COLO668 (cell line): ENCODE measurements at regions not wholly inside any gene's neighbourhood (a gene's known extent, or its start where the extent isn't known, plus 50 kb on each side); places are given as distances from the start of the nearest gene placed in this dataset.
"Not testable (repeated sequence)": the region's sequence is repeated elsewhere in the genome, so short reads cannot be mapped to it uniquely, and the experiment has no call there.

ENCODE experiments used
- DNase-seq: peaks from one replicate; lab custom pipeline; 2025; ENCODE audit not compliant: unreplicated experiment; lab: John Stamatoyannopoulos, UW

DNA sequence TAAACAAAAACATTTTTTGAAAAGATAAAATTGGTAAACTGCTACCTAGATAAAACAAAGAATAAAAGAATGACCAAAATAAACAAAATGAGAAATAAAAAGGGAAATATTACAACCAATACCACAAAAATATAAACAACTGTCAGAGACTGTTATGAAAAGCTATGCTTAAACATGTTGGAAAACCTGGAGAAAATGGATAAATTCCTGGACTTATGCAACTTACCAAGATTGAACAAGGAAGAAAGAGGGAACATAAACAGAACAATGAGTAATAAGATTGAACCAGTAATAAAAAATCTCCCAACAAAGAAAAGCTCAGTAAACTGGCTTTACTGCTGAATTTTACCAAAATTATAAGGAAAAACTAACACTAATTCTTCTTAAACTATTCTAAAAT lies 518.7 kb downstream of the GRXCR1 start:
- no peak for DNase-seq

DNA sequence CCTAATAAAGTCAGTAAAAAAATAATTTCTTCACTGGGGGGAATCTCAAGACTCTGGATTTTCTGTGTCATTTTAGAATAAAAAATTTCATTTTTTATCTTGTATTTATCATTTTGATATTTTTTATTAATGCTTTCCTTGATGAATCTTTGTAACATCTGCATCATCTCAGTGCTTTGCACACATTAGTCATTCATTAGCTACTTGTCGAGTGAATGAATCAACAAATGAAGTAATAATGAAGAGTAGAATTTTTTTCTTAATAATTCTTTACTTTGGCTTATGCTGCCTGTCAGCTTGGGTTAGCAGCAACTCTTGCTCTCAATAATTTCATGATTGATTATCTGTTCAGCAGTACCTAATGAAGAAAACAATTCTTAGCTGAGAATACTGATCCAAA lies 530.8 kb downstream of the GRXCR1 start:
- no peak for DNase-seq

DNA sequence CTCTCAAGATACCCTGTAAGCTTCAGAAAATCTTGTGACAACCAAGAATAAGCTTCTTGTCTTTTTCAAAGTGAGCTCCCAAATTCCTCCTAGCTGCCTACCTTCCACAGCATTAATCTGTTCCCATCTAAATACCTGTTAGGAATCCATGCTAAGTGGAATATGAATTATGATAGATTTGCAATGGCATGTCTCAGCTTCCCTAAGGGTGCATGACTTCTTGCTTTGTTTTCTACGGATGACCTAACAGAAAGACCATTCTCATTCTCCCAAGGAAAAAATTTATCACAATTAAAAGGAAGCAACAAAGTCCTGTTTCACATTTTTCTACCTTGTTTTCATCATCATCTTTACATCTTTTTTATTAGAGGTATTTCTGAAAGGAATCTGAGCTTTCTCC lies 532.7 kb downstream of the GRXCR1 start:
- DNase-seq = no peak

DNA sequence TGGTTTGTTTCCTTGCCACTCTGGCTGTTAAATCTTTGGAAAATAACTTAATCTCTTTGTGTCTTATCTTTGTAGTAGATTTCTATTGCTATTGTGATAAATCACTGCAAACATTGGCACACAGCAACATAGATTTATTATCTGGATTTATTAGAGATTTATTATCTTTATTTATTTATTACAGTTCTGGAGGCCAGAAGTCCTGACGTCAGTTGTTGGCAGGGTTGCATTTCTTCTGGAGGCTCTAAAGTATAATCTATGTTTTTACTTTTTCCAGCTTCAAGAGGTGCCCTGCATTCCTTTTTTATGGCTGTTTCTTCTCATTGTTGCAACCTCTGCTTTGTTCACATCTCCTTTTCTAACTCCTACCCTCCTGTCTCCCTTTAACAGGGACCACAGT lies 542.8 kb downstream of the GRXCR1 start:
- no peak for DNase-seq

DNA sequence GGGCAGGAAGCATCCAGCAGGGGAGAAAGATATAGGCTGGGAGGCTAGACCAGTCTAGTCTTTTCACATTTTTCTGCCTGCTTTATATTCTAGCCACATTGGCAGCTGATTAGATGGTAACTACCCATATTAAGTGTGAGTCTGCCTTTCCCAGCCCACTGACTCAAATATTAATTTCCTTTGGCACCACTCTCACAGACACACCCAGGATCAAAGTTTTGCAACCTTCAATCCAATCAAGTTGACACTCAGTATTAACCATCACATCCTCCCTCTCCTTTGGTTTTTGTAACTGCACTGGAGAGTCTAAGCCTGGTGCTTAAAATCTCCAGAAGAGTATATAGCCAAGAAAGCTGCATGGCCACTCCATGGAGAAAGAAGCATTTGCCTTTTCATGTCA lies 560.4 kb downstream of the GRXCR1 start:
- DNase-seq = no peak

DNA sequence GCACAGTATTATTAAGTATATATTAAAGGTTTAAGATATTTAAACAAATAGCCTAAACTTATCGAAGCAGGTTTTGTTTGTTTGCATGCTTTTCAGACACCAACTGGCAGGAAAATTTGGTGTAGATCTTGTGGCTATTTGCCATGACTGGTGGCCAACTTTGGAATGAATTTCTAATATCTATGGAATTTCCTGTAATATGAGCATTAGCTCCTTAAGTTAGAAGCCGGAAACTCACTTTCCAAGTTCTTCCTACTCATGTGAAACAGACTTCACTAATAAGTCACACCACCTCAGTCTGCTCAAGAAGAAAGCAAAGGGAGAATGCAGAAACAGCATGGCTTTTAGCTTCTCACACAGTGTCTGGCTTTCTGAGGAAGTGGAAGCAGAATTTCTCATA lies 563.9 kb downstream of the GRXCR1 start:
- no peak for DNase-seq

DNA sequence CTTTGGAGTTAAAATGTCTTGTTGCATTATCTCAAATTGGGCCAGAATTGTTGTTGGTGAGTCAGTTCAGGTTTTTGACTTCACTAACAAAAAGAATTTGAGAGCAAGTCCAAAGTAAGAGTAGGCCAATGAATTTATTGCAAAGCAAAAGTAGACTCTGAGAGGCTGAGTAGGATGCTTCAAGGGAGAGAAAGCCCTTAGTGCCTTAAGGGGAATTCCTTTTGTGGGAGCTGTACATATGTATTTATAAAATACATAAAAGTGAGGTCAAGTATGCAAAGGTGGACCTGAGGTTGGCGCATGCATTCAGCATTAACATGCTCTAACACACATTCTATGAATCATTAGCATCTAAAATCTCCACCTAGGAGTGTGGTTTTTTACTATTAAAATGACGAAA lies 565.4 kb downstream of the GRXCR1 start:
- DNase-seq = no peak

DNA sequence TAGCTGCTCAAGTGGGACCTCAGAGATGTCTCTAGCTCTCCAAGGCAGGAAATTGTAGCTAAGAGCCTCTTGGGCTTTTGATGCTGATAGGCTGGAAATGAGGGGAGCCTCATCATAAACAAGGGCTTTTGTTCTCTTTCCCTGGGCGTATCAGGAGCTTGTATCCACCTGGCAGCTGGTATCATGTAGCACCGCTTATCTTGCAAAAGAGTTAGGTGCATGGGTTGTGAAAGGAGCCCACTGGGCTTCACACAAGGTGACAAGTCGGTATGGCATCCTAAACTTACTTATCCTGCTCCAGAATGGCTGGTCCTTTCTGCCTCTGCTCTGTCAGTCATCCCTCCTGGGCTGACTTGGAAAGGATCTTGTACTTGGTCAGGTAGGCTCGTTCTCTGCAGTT lies 565.8 kb downstream of the GRXCR1 start:
- DNase-seq = no peak

DNA sequence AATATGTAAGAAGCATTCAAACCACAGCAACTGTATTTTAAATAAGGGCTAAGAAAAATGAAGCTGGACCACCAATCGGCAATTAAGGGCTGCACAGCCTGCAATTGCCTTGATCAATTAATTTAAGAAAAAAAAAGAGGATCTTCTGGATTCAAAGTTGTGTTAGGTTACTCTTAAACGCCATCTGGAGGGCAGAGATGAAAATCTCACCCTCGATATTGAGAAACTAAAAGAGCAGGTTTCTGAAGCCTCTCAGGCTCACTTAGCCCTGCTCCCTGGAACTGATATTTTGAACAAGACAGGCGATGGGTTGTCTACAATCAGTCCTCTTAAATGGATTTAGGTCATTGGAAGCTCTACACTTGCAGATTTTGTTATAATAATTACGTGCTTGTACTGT lies 579.4 kb downstream of the GRXCR1 start:
- DNase-seq = no peak

DNA sequence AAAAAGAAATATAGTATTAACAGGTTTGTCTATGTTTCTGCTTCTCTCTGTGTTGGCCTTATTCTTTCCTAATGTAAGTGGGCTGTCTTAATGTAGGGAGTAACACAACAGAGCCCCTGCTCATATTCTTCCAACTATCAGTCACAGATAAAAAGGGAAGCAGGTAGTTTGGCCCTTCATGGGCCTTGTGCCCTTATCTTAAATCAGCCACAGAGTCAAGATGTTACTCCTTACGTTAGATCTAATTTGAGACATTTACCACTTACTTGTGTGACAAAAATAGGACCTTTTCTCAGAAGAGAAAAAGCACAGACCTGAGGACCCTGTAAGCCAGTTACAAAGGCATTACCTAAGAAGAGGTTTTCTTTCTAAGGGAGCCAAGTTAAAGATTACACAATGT lies 589.0 kb downstream of the GRXCR1 start:
- no peak for DNase-seq

DNA sequence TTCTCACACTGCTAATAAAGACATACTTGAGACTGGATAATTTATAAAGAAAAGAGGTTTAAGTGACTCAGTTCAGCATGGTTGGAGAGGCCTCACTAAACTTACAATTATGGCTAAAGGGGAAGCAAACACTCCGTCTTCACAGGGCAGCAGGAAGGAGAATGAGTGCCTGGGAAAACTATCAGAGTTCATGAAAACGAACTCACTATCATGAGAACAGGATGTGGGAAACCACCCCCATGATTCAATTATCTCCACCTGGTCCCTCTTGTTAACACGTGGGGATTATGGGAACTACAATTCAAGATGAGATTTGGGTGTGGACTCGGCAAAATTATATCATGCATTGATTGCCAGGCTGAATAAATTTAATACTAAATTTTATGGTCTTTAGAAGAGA lies 592.7 kb downstream of the GRXCR1 start:
- no peak for DNase-seq

DNA sequence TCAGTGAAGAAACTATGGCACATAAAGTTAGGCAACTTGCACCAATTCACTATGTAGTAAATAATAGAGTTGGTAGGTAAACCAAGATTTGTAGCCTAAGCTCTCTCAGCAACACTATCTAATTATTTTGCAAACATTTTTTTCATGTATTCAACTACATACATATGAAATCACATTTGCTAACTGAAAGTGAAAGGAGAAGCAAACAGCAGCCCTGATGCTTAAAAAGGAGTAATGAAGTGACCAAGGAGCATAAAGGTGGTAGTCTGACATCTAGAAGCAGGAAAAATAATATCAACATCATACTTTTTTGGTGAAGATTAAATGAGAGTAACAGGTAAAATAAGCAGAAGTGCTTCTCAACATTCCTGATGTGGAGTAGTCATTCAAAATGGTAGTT lies 603.7 kb downstream of the GRXCR1 start:
- DNase-seq = no peak

DNA sequence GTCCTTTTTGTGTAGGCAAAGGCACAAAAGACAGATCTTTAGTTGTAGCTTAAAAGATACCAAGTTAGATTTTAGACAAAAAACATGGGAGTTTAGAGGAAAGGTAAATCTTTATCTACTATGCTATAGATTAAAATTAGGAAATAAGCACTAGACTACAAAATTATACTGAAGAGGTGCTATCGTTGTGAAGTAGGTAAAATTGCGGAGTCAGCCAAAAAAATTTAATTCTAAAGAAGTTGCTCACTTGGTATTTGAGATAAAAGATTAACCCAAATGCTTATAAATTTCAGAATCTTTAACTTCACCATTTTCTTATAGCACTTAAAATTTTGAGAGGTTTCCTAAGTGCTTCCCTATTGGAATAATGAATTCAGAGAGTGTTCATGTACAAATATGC lies 604.1 kb downstream of the GRXCR1 start:
- no peak for DNase-seq

DNA sequence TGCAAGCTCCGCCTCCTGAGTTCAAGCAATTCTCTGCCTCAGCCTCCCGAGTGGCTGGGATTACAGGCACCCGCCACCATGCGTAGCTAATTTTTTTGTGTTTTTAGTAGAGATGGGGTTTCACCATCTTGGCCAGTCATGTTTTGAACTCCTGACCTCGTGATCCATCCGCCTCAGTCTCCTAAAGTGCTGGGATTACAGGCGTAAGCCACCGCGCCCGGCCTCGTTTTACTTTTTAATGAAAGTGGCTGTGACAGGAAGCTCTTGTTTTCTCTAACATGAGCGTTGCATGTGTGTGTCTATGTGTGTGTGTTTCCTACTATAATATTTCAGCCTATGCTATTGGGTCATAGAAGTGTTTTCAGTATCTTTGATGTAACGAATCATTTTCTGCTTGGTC lies 613.3 kb downstream of the GRXCR1 start:
- DNase-seq = not testable (repeated sequence)

DNA sequence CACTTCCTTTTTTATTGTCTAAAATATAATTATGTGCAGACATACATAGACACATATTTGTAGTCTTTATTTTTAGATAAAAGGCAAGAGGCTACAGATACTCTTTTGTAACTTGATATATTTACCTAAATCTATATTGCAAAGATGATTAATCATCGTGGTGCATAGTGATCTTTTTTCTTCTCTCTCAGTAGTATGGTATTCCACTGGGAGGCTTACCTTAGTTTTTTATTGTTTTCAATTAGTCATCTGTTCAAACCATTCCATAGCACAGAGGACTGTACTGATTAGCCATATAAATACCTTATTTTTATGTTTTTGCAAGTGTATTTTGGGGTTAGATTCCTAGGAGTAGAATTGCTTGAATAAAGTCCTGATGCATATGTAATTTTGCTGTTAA lies 619.7 kb downstream of the GRXCR1 start:
- DNase-seq = no peak

DNA sequence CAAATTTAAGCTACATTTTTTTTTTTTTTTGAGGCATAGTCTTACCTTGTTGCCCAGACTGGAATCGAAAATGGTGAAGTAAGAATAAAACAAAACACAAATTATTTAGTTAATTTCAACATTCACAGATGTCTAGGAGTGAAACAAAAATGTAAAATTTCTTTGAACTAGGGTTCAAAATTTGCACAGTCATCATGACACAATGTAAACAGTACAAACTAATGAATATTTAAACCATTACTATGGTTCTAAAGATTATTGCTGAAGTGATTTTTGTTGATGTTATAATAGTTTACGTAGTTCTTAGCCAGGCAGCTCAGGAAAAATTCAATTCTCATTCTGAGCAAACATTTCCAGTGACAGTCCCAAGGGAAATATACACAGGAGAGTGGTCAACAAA lies 633.1 kb downstream of the GRXCR1 start:
- no peak for DNase-seq

DNA sequence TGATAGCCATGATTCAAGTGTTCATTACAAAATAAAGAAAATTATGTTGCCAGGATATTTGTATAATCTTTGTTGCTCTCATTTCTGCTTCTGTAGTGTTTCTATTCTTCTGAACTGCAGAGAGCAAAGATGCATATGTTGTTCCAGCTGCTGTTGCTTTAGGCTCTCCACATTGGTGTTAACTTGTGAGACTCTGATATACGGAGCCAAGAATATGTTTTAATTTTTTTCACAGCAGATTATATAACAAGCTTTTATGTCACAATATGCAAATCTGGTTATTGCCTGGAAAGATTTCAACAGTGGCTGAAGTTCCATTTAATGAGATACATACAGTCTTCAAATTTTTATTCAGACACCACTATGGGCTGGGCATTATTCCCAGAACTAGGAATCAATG lies 655.0 kb downstream of the GRXCR1 start:
- no peak for DNase-seq

DNA sequence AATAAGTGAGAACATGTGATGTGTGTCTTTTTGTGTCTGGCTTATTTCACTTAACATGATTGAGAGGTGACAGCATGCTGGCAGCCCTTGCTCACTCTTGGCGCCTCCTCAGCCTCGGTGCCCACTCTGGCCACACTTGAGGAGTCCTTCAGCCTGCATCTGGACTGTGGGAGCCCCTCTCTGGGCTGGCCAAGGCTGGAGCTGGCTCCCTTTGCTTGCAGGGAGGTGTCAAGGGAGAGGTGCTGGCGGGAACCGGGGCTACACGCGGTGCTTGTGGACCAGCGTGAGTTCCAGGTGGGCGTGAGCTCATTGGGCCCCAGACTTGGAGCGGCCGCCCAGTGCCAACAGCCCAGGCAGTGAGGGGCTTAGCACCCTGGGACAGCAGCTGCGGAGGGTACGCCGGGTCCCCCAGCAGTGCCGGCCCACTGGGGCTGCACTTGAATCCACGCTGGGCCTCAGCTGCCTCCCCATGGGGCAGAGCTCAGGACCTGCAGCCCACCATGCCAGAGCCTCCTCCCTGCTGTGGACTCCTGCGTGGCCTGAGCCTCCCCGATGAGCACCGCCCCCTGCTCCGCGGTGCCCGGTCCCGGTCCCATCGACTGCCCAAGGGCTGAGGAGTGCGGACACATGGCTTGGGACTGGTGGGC lies 658.6 kb downstream of the GRXCR1 start:
- no peak for DNase-seq

DNA sequence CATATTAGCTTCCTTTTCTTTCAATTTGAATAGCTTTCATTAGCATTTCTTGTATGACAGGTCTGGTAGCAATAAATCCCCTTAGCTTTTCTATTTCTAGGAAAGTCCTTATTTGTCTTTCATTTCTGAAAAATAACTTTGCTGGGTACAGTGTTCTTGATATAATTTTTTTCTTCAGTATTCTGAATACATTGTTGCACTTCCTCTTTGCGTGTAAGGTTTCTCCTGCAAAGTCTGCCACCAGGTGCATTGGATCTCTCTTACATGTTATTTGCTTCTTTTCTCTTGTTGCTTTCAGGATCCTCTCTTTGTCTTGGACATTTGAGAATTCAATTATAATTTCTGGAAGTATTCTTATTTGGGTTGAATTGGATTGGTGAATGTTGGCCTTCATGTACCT lies 663.7 kb downstream of the GRXCR1 start:
- no peak for DNase-seq

DNA sequence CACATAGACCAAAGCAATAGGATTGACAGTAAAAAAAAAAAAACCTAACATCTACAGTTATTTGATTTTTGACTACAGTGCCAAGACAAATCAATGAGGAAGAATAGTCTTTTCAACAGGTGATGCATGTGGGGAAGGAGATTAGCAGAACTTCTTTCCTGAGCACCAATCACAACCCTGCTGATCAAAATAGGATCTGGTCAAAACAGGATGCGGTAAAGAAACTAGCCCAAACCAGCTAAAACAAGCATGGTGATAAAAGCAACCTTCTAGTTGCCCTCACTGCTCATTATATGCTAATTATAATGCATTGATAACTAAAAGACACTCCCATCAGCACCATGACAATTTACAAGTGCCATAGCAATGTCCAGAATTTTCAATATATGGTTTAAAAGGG lies 667.5 kb downstream of the GRXCR1 start:
- DNase-seq = no peak

DNA sequence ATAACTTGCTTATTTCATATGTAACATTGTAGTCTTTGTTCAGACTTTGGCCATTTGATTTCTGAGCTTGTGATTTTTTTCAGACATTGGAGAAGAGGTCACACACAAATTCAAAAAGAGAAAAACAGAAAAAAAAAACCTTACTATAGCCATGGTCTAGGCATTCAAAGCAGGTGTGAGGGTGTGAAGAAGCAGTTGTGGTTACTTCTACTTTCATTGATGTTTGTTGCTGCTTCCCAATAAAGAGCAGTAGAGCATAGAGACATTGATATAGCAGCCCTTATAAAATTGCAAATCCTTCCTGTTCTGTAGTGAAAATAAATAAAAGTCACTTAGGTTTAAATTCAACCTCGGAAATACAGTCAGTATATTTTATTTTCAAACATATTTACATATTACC lies 671.6 kb downstream of the GRXCR1 start:
- DNase-seq = no peak

DNA sequence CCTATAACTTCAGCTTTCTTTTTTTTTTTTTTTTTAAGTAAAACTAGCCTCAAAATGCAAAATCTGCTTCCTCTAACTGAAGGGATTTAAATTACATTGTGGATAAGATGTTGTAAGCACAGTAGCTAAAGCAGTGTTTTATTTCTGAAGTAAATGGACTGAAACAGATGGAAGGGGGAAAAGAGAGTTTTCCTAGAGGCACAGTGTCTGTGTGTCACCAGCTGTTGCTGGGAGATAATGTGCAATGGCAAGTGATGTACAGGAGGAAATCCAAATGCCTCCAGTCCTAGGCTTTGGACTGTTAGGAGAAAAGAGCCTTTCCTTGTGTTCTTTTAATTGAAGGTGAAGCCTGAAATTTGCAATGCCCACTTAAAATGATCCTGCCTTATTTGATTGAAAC lies 672.1 kb downstream of the GRXCR1 start:
- DNase-seq = no peak

DNA sequence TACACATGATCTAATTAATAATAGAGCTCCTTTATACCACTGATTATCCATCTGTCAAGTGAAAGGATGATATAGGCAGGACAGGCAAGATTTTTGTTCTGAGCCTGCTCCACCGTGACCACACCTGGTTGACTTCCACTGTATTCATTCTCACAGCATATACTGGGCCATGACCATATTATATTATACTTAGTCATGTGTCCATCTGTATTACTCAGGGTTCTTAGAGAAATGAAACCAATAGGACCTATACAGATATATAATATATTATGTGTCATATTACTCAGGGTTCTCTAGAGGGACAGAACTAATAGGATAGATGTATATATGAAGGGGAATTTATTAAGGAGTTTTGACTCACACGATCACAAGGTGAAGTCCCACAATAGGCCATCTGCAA lies 675.1 kb downstream of the GRXCR1 start:
- DNase-seq = no peak

DNA sequence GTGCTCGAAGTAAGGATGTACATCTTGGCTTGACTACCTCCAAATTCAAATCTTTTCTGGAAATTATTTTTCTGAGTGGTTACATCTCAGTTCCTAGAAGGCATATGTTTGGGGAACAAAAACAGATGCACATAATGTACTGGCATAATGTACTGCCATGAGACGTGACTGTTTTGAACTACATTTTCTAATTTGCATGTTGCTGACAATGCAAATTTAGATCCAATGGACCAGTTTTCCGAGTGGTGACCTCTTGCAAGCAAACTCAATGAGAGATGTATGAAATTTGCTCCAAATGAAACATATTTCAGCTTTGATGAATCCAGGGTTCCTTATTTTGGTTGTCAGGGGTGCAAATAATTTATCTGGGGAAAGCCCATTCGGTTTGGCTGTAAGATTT lies 694.3 kb downstream of the GRXCR1 start:
- DNase-seq = no peak
